Progenitor cell of endocrine pancreas (in vitro differentiated cells): ENCODE measurements at regions not wholly inside any gene's neighbourhood (a gene's known extent, or its start where the extent isn't known, plus 50 kb on each side); places are given as distances from the start of the nearest gene placed in this dataset.

Experiments used
- DNase-seq: peaks from one replicate; pipeline ENCODE4 v3.0.0; 2021; ENCODE audit warnings: low spot score; ENCODE audit not compliant: unreplicated experiment
- H3K27ac Mint-ChIP-seq: 2 replicates; pipeline ENCODE4 v1.8.0; 2021; ENCODE audit warnings: mild to moderate bottlenecking, moderate library complexity, mixed read lengths
- H3K27me3 Mint-ChIP-seq: 2 replicates; pipeline ENCODE4 v1.8.0; 2021; ENCODE audit warnings: mixed read lengths
- H3K36me3 Mint-ChIP-seq: 2 replicates; pipeline ENCODE4 v1.8.0; 2022; ENCODE audit warnings: mixed read lengths; ENCODE audit not compliant: insufficient read depth
- H3K4me1 Mint-ChIP-seq: 2 replicates; pipeline ENCODE4 v1.8.0; 2021; ENCODE audit warnings: low read depth, mixed read lengths
- H3K4me3 Mint-ChIP-seq: 2 replicates; pipeline ENCODE4 v1.8.0; 2021; ENCODE audit warnings: low read depth, mild to moderate bottlenecking, moderate library complexity, mixed read lengths
- H3K9me3 Mint-ChIP-seq: 2 replicates; pipeline ENCODE4 v1.8.0; 2021; ENCODE audit warnings: low read depth, mixed read lengths
- CTCF ChIP-seq: fragments of 200-600 bp; sonication (generic); IDR thresholded peaks from one replicate; pipeline ENCODE4 v1.5.0; 2021; ENCODE audit warnings: antibody characterized with exemption, mild to moderate bottlenecking; ENCODE audit not compliant: unreplicated experiment

GRCh38 chr13:97520061-97520460 is 86.1 kb downstream of the RAP2A start:
- DNase-seq, result no peak
- Mint-ChIP-seq H3K4me1 (no peaks in the 10 kb centered on the region), H3K4me3 (no peak overlapping the region), H3K36me3 (no peaks in the 10 kb centered on the region), H3K27me3 (no peaks in the 10 kb centered on the region), H3K27ac (no peak overlapping the region), H3K9me3 (peaks cover 3% of the 10 kb centered on the region)
- no peak for TF ChIP-seq CTCF

- H3K4me3 Mint-ChIP-seq, result no peak overlapping the region
- no peaks in the 10 kb centered on the region for H3K27me3 Mint-ChIP-seq
Observed at GRCh38 chr13:97520866-97521265, 86.9 kb downstream of the RAP2A start.

GRCh38 chr13:97521726-97522125 is 87.8 kb downstream of the RAP2A start:
- Mint-ChIP-seq H3K9me3 (peaks cover 3% of the 10 kb centered on the region), H3K4me3 (no peak overlapping the region), H3K4me1 (no peaks in the 10 kb centered on the region), H3K36me3 (no peaks in the 10 kb centered on the region), H3K27me3 (no peaks in the 10 kb centered on the region), H3K27ac (no peak overlapping the region)
- DNase-seq, result no peak
- no peak for TF ChIP-seq CTCF

More at GRCh38 chr13:97520866-97521265, 86.9 kb downstream of the RAP2A start:
- DNase-seq, result no peak
- TF ChIP-seq CTCF, result no peak
- H3K4me1 Mint-ChIP-seq, result no peaks in the 10 kb centered on the region
- no peak overlapping the region for H3K27ac Mint-ChIP-seq
- peaks cover 3% of the 10 kb centered on the region for H3K9me3 Mint-ChIP-seq
- H3K36me3 Mint-ChIP-seq, result no peaks in the 10 kb centered on the region

GRCh38 chr13:97522243-97522642 is 88.3 kb downstream of the RAP2A start:
- Mint-ChIP-seq H3K27ac (no peak overlapping the region), H3K4me1 (no peaks in the 10 kb centered on the region)
- TF ChIP-seq CTCF, result no peak

GRCh38 chr13:97526556-97526955 is 92.6 kb downstream of the RAP2A start:
- H3K36me3 Mint-ChIP-seq, result no peaks in the 10 kb centered on the region
- TF ChIP-seq CTCF, result no peak
- no peak overlapping the region for H3K4me3 Mint-ChIP-seq
- H3K9me3 Mint-ChIP-seq, result peaks cover 3% of the 10 kb centered on the region
- no peak overlapping the region for H3K27ac Mint-ChIP-seq
- H3K27me3 Mint-ChIP-seq, result no peaks in the 10 kb centered on the region
- no peak for DNase-seq
- H3K4me1 Mint-ChIP-seq, result no peaks in the 10 kb centered on the region

More at GRCh38 chr13:97522243-97522642, 88.3 kb downstream of the RAP2A start:
- no peaks in the 10 kb centered on the region for H3K27me3 Mint-ChIP-seq
- no peaks in the 10 kb centered on the region for H3K36me3 Mint-ChIP-seq
- H3K4me3 Mint-ChIP-seq, result no peak overlapping the region
- peaks cover 3% of the 10 kb centered on the region for H3K9me3 Mint-ChIP-seq
- no peak for DNase-seq
